SU-DHL-6 (cell line): ENCODE measurements at regions not wholly inside any gene's neighbourhood (a gene's known extent, or its start where the extent isn't known, plus 50 kb on each side); places are given as distances from the start of the nearest gene placed in this dataset.

ENCODE experiments used
- CTCF ChIP-seq: fragments of 200-600 bp; sonication (generic); IDR thresholded peaks from one replicate; pipeline ENCODE4 v1.5.1; 2017; ENCODE audit warnings: antibody characterized with exemption, mild to moderate bottlenecking, low read length, moderate library complexity; ENCODE audit not compliant: insufficient read depth, poor library complexity, severe bottlenecking
- EZH2phosphoT487 ChIP-seq: fragments of 200-600 bp; sonication (generic), shearing (Covaris generic); conservative IDR thresholded peaks from 2 replicates; pipeline ENCODE4 v1.6.1; 2018; ENCODE audit warnings: mild to moderate bottlenecking, antibody characterized with exemption, low read length, moderate library complexity, mixed read lengths

GRCh38 chr2:211045025-211045424, 488.6 kb downstream of the CPS1 start:
- no peak for TF ChIP-seq CTCF
- TF ChIP-seq EZH2phosphoT487 = no peak
